ENCODE measurements at regions not wholly inside any gene's neighbourhood (a gene's known extent, or its start where the extent isn't known, plus 50 kb on each side); places are given as distances from the start of the nearest gene placed in this dataset.

- TF ChIP-seq POLR2AphosphoS5 (IDR thresholded peaks at IDR 0.05), result no peak
- TF ChIP-seq, protein P1, sequence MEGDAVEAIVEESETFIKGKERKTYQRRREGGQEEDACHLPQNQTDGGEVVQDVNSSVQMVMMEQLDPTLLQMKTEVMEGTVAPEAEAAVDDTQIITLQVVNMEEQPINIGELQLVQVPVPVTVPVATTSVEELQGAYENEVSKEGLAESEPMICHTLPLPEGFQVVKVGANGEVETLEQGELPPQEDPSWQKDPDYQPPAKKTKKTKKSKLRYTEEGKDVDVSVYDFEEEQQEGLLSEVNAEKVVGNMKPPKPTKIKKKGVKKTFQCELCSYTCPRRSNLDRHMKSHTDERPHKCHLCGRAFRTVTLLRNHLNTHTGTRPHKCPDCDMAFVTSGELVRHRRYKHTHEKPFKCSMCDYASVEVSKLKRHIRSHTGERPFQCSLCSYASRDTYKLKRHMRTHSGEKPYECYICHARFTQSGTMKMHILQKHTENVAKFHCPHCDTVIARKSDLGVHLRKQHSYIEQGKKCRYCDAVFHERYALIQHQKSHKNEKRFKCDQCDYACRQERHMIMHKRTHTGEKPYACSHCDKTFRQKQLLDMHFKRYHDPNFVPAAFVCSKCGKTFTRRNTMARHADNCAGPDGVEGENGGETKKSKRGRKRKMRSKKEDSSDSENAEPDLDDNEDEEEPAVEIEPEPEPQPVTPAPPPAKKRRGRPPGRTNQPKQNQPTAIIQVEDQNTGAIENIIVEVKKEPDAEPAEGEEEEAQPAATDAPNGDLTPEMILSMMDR (IDR thresholded peaks at IDR 0.05), result no peak
- TF ChIP-seq POLR2A (IDR thresholded peaks at IDR 0.05), result no peak
Measured at GRCh38 chr9:121562301-121562700, 62.7 kb upstream of the GGTA1 start.
